ENCODE measurements at regions not wholly inside any gene's neighbourhood (a gene's known extent, or its start where the extent isn't known, plus 50 kb on each side); places are given as distances from the start of the nearest gene placed in this dataset.
A peak's percentile ranks its signal among the peaks of the same experiment; 100 is the strongest.

DNA sequence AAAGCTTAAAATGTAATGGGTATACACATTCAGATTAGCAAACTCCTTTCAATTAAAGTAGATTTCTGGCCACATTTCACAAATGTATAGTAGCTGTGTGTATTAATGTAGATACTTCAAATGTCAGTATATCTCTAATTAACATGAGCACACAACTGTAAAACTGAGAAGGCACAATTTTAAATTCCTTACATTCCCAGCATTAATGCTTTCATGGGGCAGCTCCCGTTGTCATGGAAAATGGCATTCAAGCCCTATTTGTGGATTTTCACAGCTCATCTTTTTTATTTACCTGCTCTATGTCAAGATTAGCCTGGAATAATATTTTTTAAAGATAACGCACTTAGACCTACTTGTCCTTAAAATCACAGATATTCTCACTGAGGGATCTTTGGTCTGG lies 113.6 kb upstream of the SOX6 start:
- no peak overlapping the region for H3K4me3 ChIP-seq (ENCODE audit: low read length)
- DNase-seq (ENCODE audit: low read depth): no peak
- TF ChIP-seq, protein P1, sequence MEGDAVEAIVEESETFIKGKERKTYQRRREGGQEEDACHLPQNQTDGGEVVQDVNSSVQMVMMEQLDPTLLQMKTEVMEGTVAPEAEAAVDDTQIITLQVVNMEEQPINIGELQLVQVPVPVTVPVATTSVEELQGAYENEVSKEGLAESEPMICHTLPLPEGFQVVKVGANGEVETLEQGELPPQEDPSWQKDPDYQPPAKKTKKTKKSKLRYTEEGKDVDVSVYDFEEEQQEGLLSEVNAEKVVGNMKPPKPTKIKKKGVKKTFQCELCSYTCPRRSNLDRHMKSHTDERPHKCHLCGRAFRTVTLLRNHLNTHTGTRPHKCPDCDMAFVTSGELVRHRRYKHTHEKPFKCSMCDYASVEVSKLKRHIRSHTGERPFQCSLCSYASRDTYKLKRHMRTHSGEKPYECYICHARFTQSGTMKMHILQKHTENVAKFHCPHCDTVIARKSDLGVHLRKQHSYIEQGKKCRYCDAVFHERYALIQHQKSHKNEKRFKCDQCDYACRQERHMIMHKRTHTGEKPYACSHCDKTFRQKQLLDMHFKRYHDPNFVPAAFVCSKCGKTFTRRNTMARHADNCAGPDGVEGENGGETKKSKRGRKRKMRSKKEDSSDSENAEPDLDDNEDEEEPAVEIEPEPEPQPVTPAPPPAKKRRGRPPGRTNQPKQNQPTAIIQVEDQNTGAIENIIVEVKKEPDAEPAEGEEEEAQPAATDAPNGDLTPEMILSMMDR (IDR thresholded peaks at IDR 0.05; ENCODE audit: insufficient read depth, low read depth, low read length, missing control alignments): no peak

- H3K4me3 ChIP-seq (ENCODE audit: low read length): no peak overlapping the region
- DNase-seq (ENCODE audit: low read depth): peak; percentile 49
- TF ChIP-seq, protein P1 (IDR thresholded peaks at IDR 0.05; ENCODE audit: insufficient read depth, low read depth, low read length, missing control alignments): no peak
Observed at GRCh38 chr11:16468735-16469453, 112.5 kb upstream of the SOX6 start.

- TF ChIP-seq, protein P1 (IDR thresholded peaks at IDR 0.05; ENCODE audit: insufficient read depth, low read depth, low read length, missing control alignments): no peak
- H3K4me3 ChIP-seq (ENCODE audit: low read length): no peak overlapping the region
- no peak for DNase-seq (ENCODE audit: low read depth)
Observed at GRCh38 chr11:16460508-16460907, 104.2 kb upstream of the SOX6 start.

- DNase-seq (ENCODE audit: low read depth): peak; percentile 10
- TF ChIP-seq, protein P1 (IDR thresholded peaks at IDR 0.05; ENCODE audit: insufficient read depth, low read depth, low read length, missing control alignments): no peak
- H3K4me3 ChIP-seq (ENCODE audit: low read length): no peak overlapping the region
Observed at GRCh38 chr11:16456366-16456765, 100.0 kb upstream of the SOX6 start.

- no peak for DNase-seq (ENCODE audit: low read depth)
- TF ChIP-seq, protein P1 (IDR thresholded peaks at IDR 0.05; ENCODE audit: insufficient read depth, low read depth, low read length, missing control alignments): no peak
Observed at GRCh38 chr11:16454289-16454863, 98.0 kb upstream of the SOX6 start.

GRCh38 chr11:16448123-16448717 lies 91.9 kb upstream of the SOX6 start:
- DNase-seq (ENCODE audit: low read depth): no peak
- TF ChIP-seq, protein P1 (IDR thresholded peaks at IDR 0.05; ENCODE audit: insufficient read depth, low read depth, low read length, missing control alignments): no peak
- H3K4me3 ChIP-seq (ENCODE audit: low read length): no peak overlapping the region

More at GRCh38 chr11:16454289-16454863, 98.0 kb upstream of the SOX6 start:
- no peak overlapping the region for H3K4me3 ChIP-seq (ENCODE audit: low read length)
